GM12865 (cell line): ENCODE measurements at regions not wholly inside any gene's neighbourhood (a gene's known extent, or its start where the extent isn't known, plus 50 kb on each side); places are given as distances from the start of the nearest gene placed in this dataset.

Experiments used
- DNase-seq: peaks from one replicate; pipeline ENCODE4 v3.0.0; 2010; ENCODE audit warnings: low read depth
- H3K4me3 ChIP-seq: 2 replicates; pipeline ENCODE4 v1.5.1; 2011; ENCODE audit warnings: mild to moderate bottlenecking, low read depth, low read length, control low read depth
- CTCF ChIP-seq: IDR thresholded peaks from 2 replicates; pipeline ENCODE4 v1.5.1; 2011; ENCODE audit warnings: low read length, control low read depth, low read depth, inconsistent platforms; ENCODE audit not compliant: insufficient read depth; ENCODE audit errors: missing control alignments

DNA sequence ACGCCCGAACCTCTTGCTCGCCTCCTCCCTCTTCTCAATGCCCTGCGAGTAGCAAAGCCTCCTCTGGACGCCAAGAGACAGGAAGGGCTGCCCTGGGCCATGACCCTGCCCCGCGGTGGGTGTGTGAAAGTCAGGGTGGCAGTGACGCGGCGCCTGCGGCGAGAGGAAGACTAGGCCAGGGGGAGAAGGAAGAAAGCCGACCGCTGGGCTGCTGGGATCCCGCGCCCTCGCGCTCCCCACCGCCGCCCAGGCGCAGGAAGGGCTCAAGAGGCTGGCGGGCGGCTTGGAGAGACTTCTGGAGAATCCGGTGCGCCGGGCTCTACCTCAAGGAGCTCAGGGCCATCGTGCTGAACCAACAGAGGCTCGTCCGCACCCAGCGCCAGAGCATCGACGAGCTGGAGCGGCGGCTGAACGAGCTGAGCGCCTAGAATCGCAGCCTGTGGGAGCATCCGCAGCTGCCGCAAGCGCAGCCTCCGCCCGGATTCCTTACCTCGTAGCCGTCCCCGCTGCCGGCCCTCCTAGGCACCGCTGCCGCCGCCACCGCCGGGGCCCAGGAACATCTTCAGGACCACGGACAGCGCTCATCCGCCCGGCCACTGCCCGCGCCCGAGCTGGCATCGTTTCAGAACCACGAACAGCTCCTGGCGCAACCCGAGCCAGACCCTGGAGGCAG, 105.0 kb upstream of the PRB2 start:
- no peak overlapping the region for H3K4me3 ChIP-seq
- peak; percentile 69 for DNase-seq
- no peak for TF ChIP-seq CTCF

DNA sequence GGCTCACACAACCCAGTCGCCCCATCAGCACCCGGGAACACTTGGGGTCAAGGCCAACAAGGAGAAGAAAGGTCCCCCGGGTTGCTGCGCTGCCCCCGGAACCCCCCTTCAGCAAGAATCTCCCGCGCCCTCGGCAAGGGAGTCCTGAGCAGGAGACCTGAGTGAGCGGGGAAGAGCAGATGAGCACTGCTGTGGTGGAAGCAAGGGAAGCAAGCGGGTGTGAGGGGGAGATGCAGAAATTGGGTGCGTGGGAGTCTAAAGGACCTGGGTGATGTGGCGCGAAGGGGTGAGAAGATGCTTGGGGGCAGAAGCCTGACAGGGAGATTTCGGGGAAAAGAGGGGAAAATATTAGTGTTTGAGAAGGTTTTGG, 105.5 kb upstream of the PRB2 start:
- no peak for DNase-seq
- H3K4me3 ChIP-seq, result no peak overlapping the region
- no peak for TF ChIP-seq CTCF

DNA sequence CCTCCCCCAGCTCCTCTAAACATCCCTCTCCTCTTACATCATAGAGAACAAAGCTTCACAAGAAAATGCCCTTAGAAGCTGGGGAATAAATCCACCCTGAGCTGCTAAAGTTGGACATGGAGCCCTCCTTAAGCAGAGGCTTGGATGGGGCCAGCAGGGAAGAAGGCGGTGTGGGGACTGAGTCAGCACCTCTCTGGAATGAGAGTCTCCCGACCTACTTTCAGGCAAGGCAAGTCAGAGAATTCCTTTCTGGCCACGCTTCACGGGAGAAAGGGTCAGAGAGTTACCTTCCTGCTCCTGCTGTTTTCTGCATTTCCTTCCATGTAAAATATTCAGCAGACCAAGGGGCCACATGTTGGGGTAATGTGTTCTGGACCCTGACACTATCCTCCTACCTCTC, 113.3 kb upstream of the PRB2 start:
- no peak for TF ChIP-seq CTCF
- no peak overlapping the region for H3K4me3 ChIP-seq
- no peak for DNase-seq

DNA sequence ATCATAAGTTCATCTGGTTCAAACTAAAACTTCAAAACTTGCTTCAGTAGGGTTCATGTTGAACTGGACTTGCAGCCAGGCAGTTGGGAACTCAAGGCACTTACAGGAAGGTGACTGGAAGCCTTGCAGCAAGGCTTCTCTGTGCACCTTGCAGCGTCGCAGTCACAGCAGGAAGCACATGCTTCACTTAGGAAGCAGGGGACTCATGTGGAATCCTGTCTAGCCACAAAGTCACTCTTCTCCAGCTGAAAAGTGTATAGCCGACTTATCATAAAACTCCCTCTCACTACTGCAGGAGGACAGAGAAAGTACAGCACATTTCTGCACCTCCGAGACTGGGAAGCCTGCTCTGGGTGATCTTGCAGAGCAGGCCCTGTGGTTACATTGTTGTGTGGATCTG, 114.0 kb upstream of the PRB2 start:
- no peak for DNase-seq
- TF ChIP-seq CTCF, result no peak
- no peak overlapping the region for H3K4me3 ChIP-seq

DNA sequence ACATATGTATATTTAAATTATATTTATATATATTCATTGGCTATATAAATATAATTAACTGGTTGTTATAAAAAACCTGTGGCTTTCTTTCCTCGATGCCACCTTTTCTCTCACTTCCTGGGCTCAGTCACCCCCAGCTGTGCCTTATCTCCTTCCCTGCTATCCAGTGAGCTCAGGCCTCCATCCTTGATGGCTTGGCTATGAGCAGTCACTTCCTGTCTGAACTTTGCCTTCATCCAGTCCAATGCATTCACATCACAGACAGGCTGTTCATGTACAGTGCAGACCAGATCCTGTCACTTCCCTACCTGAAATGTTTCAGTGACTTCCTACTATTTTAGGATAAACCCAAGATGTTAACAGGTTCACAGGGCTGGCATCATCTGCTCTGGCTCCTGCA, 115.3 kb upstream of the PRB2 start:
- DNase-seq, result no peak
- TF ChIP-seq CTCF, result no peak
- H3K4me3 ChIP-seq, result no peak overlapping the region

- TF ChIP-seq CTCF, result peak; percentile 8
- no peak overlapping the region for H3K4me3 ChIP-seq
- DNase-seq, result no peak
Measured at GRCh38 chr12:11513288-11513687, 117.9 kb upstream of the PRB2 start.

DNA sequence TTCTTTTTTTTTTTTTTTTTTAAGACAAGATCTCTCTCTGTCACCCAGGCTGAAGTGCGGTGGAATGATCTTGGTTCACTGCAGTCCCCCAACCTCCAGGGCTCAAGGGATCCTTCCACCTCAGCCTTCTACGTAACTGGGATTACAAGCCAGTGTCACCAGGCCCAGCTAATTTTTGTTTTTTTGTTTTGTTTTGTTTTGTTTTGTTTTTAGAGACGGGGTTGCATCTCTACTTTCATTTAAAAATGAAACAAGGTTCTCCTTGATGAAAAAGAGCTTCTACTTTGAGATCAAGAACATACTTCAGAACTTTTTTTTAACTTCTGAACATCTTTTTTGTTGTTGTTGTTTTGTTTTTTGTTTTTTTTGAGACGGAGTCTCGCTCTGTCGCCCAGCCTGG, 121.7 kb upstream of the PRB2 start:
- no peak for TF ChIP-seq CTCF
- DNase-seq, result no peak
- no peak overlapping the region for H3K4me3 ChIP-seq
